Stimulated activated memory B cell treated with anti-CD40 and anti-IgM and Interleukin-4, amounts not matched to agents 10 μg/mL and 1 μg/mL and 100 μg/mL, for 72 hours (primary cell): ENCODE measurements at regions not wholly inside any gene's neighbourhood (a gene's known extent, or its start where the extent isn't known, plus 50 kb on each side); places are given as distances from the start of the nearest gene placed in this dataset.
"Not testable (repeated sequence)": the region's sequence is repeated elsewhere in the genome, so short reads cannot be mapped to it uniquely, and the experiment has no call there.

Source experiments
- ATAC-seq: fragments of 150-1000 bp; cut with Tn5 transposase; 2 replicates; pipeline ENCODE4 v1.10.0; 2021
- H3K27ac Mint-ChIP-seq: one replicate; pipeline ENCODE4 v1.8.0; 2022; ENCODE audit warnings: mild to moderate bottlenecking, mixed read lengths
- H3K27me3 Mint-ChIP-seq: one replicate; pipeline ENCODE4 v1.8.0; 2022; ENCODE audit warnings: mixed read lengths
- H3K36me3 Mint-ChIP-seq: one replicate; pipeline ENCODE4 v1.8.0; 2022; ENCODE audit warnings: mixed read lengths
- H3K4me1 Mint-ChIP-seq: one replicate; pipeline ENCODE4 v1.8.0; 2022; ENCODE audit warnings: mixed read lengths
- H3K4me3 Mint-ChIP-seq: one replicate; pipeline ENCODE4 v1.8.0; 2022; ENCODE audit warnings: mild to moderate bottlenecking, moderate library complexity, mixed read lengths
- H3K9me3 Mint-ChIP-seq: one replicate; pipeline ENCODE4 v1.8.0; 2022; ENCODE audit warnings: mixed read lengths

DNA sequence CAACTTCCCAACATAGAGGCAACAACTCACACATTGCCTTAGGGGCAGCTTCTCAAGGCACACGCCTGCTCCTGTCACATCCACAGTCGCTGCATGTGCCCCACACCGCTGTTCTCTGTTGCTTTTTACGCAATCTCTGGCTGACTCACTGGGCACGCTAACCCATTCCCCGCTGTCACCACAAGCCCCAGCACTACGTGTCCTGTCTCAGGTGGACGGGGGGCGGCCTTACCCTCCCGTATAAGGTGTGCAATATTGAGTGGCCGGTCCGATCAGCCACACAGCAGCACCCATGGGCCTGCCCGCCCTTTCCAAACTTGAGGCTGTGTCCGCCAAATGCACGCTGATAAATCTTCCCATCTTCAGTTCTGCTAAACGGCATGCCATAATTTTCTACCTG, 75.5 kb upstream of the TNK2 start:
- not testable (repeated sequence) for ATAC-seq, H3K27me3 Mint-ChIP-seq, H3K4me3 Mint-ChIP-seq, H3K4me1 Mint-ChIP-seq, H3K9me3 Mint-ChIP-seq, H3K27ac Mint-ChIP-seq
- peaks cover 15% of the 10 kb centered on the region for H3K36me3 Mint-ChIP-seq

DNA sequence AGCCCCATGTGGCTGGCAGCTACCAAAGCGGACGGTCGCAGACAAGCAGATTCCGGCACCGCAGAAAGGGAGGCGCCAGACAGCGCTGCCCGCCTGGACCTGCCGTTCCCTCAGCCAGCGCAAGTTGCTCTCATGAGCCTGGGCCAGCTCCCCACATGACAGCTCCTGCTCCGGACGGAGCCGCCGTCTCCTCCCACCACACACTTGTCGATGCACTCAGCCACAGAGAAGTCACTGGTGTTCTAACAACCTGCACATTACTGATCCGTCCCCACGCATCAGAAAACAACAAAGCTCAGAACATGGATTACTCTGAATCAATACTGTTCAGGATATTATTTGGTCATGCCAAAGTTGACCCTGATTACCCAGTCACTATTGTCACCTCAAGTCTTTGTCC, 74.4 kb upstream of the TNK2 start:
- peaks cover 15% of the 10 kb centered on the region for H3K36me3 Mint-ChIP-seq
- not testable (repeated sequence) for H3K4me3 Mint-ChIP-seq, H3K27me3 Mint-ChIP-seq, H3K9me3 Mint-ChIP-seq, ATAC-seq, H3K4me1 Mint-ChIP-seq, H3K27ac Mint-ChIP-seq

GRCh38 chr3:195981778-195982177, 73.4 kb upstream of the TNK2 start:
- not testable (repeated sequence) for H3K4me1 Mint-ChIP-seq, H3K27ac Mint-ChIP-seq, H3K4me3 Mint-ChIP-seq, H3K27me3 Mint-ChIP-seq, ATAC-seq, H3K9me3 Mint-ChIP-seq
- H3K36me3 Mint-ChIP-seq = peaks cover 15% of the 10 kb centered on the region

- H3K4me1 Mint-ChIP-seq, H3K4me3 Mint-ChIP-seq, H3K27ac Mint-ChIP-seq, H3K9me3 Mint-ChIP-seq, ATAC-seq, H3K27me3 Mint-ChIP-seq: not testable (repeated sequence)
- H3K36me3 Mint-ChIP-seq = peaks cover 15% of the 10 kb centered on the region
Measured at GRCh38 chr3:195979877-195980276, 71.5 kb upstream of the TNK2 start.

DNA sequence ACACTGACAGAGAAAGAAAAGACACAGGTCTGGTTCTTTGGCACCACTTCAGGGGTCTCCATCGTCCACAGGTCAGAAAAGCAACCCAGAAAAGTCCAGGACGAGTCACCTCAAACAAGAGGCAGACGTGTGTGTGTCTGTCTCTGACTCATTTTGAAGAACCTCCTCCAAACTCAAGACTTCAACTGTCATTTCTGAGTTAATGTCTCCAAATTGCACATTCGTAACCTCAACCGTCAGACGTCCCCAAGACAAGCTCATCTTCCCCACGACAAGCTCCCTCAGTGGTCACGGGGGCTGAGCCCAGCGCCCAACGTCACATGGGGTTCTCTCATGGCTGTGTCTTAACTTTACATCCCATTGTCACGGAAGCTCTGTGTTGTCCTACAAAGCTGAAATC, 70.2 kb upstream of the TNK2 start:
- not testable (repeated sequence) for H3K27me3 Mint-ChIP-seq, H3K9me3 Mint-ChIP-seq, H3K27ac Mint-ChIP-seq, H3K4me3 Mint-ChIP-seq, ATAC-seq, H3K4me1 Mint-ChIP-seq
- peaks cover 10% of the 10 kb centered on the region for H3K36me3 Mint-ChIP-seq

DNA sequence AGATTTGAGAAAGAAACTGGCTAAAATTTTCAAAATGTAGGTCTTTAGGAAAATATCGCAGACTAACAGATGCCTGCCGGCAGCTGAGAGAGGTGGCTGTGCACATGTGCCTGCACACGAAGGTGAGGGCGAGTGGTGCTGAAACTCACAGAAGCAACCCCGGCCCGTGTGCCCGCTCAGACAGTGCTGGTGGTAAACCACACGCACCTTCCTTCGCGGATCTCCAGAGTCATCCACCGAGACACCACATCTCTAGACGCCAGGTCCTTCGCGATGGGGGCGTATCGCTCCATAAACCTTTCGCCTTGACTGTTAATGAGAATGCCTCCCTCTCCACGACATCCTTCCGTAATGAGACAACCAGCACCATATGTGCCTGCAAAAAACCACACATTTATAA, 68.5 kb upstream of the TNK2 start:
- H3K4me3 Mint-ChIP-seq, H3K27ac Mint-ChIP-seq: not testable (repeated sequence)

DNA sequence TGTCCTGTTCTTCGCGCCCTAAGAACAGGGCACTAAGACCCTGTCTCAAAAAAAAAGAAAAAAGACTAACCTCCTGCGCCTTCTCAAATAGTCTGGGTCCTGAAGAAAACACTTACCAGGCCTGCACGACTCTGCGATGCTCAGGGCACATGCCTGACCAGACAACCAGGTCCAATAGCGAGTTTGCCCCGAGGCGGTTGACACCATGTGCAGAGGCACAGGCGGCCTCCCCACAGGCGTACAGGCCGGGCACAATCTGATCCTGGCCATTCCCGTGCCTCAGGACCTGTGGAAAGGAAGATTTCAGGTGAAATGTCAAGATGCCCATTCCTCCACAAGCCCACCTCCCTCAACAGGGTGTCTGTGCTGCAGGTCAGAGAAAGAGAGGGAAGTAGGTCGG, 65.9 kb upstream of the TNK2 start:
- H3K9me3 Mint-ChIP-seq, H3K4me3 Mint-ChIP-seq, H3K27ac Mint-ChIP-seq, ATAC-seq, H3K4me1 Mint-ChIP-seq, H3K27me3 Mint-ChIP-seq: not testable (repeated sequence)
- peaks cover 15% of the 10 kb centered on the region for H3K36me3 Mint-ChIP-seq

More for the DNA sequence above, 68.5 kb upstream of the TNK2 start:
- not testable (repeated sequence) for H3K27me3 Mint-ChIP-seq, H3K36me3 Mint-ChIP-seq, H3K9me3 Mint-ChIP-seq, ATAC-seq, H3K4me1 Mint-ChIP-seq

GRCh38 chr3:195970873-195971272, 62.5 kb upstream of the TNK2 start:
- not testable (repeated sequence) for H3K27me3 Mint-ChIP-seq, H3K4me1 Mint-ChIP-seq, H3K4me3 Mint-ChIP-seq, ATAC-seq, H3K9me3 Mint-ChIP-seq, H3K27ac Mint-ChIP-seq
- H3K36me3 Mint-ChIP-seq = peaks cover 20% of the 10 kb centered on the region

GRCh38 chr3:195969838-195970776, 61.8 kb upstream of the TNK2 start:
- H3K9me3 Mint-ChIP-seq, ATAC-seq, H3K4me1 Mint-ChIP-seq, H3K4me3 Mint-ChIP-seq, H3K27me3 Mint-ChIP-seq, H3K27ac Mint-ChIP-seq: not testable (repeated sequence)
- peaks cover 26% of the 10 kb centered on the region for H3K36me3 Mint-ChIP-seq

GRCh38 chr3:195969341-195969740, 61.0 kb upstream of the TNK2 start:
- not testable (repeated sequence) for H3K27ac Mint-ChIP-seq, H3K27me3 Mint-ChIP-seq, H3K9me3 Mint-ChIP-seq, ATAC-seq, H3K4me1 Mint-ChIP-seq, H3K4me3 Mint-ChIP-seq
- H3K36me3 Mint-ChIP-seq = peaks cover 33% of the 10 kb centered on the region

GRCh38 chr3:195968104-195968503, 59.8 kb upstream of the TNK2 start:
- peaks cover 34% of the 10 kb centered on the region for H3K36me3 Mint-ChIP-seq

DNA sequence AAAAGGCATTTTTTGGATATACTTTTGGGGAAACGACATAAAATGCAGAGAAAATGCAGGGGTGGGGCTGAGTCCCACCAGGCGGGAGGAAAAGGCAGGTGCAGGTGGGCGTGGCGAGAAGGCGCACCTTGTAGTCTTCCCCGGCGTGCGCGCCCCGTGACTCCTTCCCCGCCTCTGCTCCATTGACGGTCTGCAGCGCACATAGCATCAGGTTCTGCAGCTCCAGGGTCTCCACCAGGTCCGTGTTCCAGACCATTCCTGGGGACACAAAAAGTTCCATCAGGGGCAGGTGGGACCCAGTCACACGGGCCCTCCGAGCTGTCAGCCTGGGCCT, 59.0 kb upstream of the TNK2 start:
- not testable (repeated sequence) for H3K27ac Mint-ChIP-seq, H3K9me3 Mint-ChIP-seq, H3K4me3 Mint-ChIP-seq, H3K27me3 Mint-ChIP-seq, H3K4me1 Mint-ChIP-seq
- ATAC-seq = peak; percentile 16
- peaks cover 37% of the 10 kb centered on the region for H3K36me3 Mint-ChIP-seq

More at GRCh38 chr3:195968104-195968503, 59.8 kb upstream of the TNK2 start:
- H3K4me3 Mint-ChIP-seq, H3K9me3 Mint-ChIP-seq, H3K4me1 Mint-ChIP-seq, H3K27me3 Mint-ChIP-seq, H3K27ac Mint-ChIP-seq: not testable (repeated sequence)
- peak; percentile 48 for ATAC-seq

- H3K9me3 Mint-ChIP-seq, H3K4me1 Mint-ChIP-seq, H3K27ac Mint-ChIP-seq, H3K27me3 Mint-ChIP-seq, ATAC-seq, H3K4me3 Mint-ChIP-seq: not testable (repeated sequence)
- H3K36me3 Mint-ChIP-seq = peaks cover 42% of the 10 kb centered on the region
Measured at GRCh38 chr3:195966563-195967386, 58.4 kb upstream of the TNK2 start.

GRCh38 chr3:195965217-195965616, 56.9 kb upstream of the TNK2 start:
- not testable (repeated sequence) for H3K27ac Mint-ChIP-seq, H3K4me1 Mint-ChIP-seq, H3K4me3 Mint-ChIP-seq, H3K27me3 Mint-ChIP-seq, ATAC-seq, H3K9me3 Mint-ChIP-seq
- peaks cover 50% of the 10 kb centered on the region for H3K36me3 Mint-ChIP-seq

DNA sequence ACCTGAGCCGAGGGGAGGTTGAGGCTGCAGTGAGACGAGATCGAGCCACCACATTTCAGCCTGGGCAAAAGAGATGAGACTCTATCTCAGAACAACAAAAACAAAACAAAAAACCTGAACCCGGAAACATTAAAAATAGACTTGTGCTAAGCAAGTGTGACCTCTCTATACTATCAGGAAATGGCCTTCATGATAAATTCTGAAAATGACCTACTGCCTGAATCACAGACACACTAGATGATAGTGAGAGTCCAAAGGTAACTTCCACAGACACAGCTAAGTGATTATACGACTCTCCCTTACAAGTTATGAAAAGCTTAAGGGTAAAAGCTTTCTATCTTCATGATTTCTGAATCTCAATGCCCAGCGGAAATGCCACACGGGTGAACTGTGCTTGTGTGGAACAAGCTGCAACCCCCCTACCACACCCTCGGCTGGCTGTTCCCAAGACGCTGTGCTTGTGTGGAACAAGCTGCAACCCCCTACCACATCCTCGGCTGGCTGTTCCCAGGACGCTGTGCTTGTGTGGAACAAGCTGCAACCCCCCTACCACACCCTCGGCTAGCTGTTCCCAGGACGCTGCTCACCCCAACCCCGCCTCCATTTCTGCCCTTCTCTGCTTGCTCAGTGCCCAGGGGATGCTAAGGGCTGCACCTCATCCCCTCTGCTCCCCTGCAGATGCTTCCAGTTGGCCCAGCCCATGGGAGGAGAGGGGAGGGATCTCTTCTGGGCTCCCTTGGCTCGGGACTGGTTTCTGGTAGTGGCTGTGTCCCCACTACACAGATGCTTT, 56.2 kb upstream of the TNK2 start:
- ATAC-seq, H3K9me3 Mint-ChIP-seq, H3K27ac Mint-ChIP-seq, H3K4me3 Mint-ChIP-seq, H3K4me1 Mint-ChIP-seq, H3K27me3 Mint-ChIP-seq: not testable (repeated sequence)
- peaks cover 46% of the 10 kb centered on the region for H3K36me3 Mint-ChIP-seq
